GM21529 (cell line): ENCODE measurements at regions not wholly inside any gene's neighbourhood (a gene's known extent, or its start where the extent isn't known, plus 50 kb on each side); places are given as distances from the start of the nearest gene placed in this dataset.
"Not testable (repeated sequence)": the region's sequence is repeated elsewhere in the genome, so short reads cannot be mapped to it uniquely, and the experiment has no call there.

Experiments
- ATAC-seq: cut with Tn5 transposase; IDR thresholded peaks from one replicate; pipeline ENCODE4 v1.9.1; 2021; ENCODE audit not compliant: unreplicated experiment

DNA sequence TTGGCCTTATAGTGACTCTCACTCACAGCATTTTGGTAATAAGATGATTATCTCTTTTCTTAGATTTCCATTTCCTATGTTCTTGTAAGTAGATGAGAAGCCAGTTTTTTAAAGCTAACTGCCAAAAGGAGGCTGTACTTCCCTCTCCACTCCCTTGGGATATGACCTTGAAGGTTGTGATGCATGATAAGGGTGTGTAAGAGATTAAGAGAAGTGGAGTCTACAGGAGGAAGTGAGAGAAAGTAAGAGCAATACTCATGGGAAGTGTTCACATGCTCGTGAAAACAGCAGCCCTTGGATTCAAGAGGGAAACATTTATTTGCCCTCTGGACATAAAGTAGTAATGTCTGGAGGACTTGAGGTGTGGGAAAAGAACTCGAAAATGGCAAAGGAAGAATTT lies 171.5 kb downstream of the EVA1A start:
- ATAC-seq: no peak

DNA sequence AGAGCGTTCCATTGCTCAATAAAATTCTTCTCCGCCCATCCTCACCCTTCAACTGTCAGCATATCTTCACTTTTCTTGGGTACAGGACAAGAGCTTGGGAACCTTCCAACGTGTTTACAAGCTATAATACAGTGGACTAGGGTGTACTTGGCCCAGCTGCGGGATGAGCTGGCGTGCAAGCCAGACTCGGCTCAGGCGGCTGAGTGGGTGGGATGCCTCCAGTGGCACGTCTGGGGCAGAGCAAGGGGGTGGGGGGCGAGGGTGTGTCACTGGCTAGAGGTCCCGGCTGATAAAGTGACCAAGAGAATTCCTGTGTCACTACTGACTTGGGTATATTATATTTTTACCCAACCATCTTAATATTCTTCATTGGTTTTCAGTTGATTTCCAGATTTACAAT lies 179.7 kb downstream of the EVA1A start:
- no peak for ATAC-seq

DNA sequence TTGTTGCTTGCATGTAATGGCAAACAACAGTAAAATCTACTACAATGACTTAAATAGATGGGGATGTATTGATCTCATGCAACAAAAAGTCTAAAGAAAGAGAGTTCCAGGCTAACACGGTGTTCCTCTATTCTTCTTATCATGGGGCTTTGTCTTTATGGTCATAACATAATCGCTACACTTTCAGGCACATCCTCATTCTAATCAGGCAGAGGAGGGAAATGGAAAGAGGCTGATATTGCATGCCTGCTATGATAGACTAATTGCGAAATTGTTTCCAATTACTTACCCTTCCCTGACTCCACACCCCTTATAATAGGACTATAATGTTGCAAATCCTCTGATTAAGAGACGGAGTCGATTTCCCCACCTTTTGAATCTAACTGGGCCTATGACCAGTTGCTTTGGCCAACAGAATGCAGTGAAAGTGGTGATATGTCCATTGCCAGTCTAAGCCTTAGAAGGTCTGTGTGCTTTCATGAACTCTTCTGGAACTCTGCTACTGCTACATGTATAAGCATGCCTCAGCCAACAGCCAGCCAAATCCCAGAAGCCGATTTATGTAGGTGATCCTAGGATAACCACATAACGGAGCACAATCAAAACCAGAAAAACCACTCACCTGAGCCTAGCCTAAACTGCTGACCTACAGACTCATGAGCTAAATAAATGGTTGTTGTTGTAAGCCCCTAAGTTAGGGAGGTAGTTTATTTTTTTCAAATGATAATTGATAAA lies 180.3 kb upstream of the TACR1 start:
- ATAC-seq: no peak

DNA sequence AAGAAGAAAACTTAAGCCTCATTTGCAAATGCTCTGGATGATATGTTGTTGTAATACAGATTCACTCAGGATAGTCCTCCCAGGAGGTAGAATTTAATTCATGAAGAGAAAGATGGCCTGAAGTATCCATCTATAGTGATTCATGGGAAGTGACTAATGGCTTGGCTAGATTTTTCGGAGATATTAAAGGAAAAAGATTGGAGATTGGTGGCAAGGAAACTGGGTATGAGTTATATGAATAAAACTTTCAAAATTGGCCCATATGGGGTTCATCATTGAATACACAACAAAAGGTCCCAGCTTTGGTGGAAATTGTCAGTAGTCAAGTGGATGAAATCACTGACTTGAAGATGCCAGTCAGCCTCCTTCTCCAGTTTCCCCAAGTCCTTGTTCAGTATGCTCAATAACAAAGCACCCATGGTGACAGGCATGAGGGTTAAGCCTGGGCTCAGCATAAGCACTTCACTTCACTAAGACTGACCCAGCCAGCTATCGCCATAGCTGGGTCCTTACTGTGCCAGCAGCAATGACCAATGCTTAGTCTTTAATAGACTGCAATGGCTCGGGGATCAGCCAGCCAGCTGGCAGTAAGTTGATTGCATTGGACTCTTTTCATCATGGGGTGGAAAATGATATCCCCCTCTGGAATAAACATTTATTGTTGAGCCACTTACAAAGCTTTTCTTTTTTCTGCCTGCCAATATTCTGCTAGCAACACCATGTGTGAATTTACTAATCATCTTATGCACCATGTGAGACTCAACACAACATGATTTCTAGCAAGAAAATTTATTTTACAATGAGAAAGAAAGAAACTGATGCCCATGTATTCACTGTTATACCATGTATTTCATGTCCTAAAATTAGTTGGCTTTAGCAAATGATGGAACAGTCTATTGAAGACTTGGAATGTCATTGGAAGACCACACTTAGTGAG lies 176.6 kb upstream of the TACR1 start:
- ATAC-seq: no peak

DNA sequence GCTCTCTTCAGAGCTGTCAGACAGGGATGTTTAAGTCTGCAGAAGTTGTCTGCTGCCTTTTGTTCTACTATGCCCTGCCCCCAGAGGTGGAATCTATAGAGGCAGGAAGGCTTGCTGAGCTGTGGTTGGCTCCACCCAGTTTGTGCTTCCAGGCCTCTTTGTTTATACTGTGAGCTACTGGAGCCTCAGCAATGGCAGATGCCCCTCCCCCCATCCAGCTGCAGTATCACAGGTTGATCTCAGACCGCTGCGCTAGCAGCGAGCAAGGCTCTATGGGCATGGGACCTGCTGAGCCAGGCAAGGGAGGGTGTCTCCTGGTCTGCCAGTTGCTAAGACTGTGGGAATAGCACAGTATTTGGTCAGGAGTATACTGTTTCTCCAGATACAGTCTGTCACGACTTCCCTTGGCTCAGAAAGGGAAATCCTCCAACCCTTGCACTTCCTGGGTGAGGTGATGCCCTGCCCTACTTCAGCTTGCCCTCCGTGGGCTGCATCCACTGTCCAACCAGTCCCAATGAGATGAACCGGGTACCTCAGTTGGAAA lies 175.2 kb upstream of the TACR1 start:
- ATAC-seq: not testable (repeated sequence)

DNA sequence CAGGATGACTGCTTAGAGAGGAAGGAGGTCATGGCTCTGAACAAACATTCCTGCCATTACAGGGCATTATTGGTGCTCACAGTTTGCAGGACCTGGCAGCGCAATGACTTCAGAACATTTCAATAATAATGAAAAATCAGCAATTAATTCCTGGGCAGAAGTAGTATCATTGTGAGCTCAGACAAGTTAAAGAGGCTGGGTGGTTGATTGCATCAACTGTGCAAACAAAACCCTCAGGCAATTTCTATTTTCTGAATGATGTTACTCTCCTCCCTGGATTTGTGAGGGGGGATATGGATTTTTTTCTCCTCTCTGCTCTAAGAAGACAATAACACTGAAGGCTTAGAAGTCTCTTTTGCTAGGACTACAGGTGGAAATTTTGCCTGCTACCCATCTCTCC lies 168.1 kb upstream of the TACR1 start:
- ATAC-seq: no peak

DNA sequence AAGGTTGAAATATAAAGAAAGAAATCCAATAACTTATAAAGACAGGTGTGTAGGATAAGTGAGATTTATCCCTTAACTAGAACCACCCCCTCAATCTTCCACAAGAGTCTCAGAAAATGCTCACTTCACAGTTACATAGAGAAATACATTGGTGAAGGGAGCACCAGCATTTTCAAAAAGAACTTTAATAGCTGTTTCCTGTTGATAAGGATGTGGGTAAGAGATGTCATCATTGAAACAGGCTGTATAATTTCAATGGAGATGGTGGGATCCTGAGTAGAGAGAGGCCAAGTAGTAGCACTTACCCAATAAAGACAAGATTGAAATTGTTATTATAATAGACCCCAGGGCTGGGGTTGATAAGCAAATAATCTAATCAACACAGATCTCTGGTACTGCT lies 162.2 kb upstream of the TACR1 start:
- ATAC-seq: no peak

DNA sequence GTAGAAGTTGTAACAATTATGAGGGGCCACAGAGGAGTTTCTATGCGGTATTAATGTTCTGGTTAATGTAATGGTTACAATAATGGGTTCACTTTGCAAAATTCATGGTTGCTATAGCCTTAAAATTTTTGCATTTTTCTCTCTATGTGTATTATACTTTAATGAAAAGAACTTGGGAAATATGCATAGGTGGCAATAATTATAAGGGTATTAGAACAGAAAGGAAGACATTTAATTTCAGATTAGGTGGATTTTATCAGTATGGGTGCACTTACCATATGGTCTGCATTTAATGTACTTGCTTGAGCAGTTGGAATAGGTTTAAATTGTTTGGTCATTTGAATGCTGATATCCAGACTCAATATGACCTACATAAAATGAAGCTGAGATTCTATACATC lies 161.6 kb upstream of the TACR1 start:
- ATAC-seq: no peak

DNA sequence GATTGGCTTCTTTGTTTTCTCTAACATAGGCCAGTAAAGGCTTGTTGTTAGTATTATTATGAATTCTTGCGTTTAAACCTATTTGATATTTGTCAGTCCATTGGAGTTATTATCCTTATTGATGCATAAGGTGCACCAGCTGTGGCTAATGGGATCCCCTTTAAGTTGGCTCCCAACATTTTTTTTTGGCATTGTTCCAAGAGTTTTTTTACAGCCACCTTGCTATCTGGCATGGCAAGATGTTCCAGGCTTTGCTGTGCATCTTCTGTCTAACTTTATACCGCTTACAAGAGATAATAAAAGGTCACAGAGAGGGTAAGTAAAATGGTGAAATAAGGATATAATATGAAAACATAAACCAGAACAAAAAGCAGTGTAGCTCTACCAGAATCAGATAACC lies 157.5 kb upstream of the TACR1 start:
- ATAC-seq: no peak

DNA sequence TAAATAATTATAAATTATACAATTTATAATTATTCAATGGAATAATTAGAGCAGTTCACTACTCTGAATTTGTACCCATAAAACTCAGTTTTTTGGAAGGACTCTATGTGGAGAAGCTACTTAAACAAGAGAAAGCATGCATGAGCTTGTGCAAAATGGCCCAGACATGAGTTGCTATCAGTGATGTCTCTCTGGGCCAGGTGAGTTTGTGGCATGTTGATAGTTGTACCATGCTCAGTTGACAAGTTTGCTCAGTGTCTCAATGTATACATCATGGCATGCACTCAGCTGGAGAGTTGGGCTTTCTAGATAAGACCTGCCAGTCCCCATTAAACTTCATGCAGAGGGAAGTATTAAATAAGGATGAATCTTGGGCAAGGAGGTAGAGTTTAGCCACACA lies 153.8 kb upstream of the TACR1 start:
- ATAC-seq: no peak

DNA sequence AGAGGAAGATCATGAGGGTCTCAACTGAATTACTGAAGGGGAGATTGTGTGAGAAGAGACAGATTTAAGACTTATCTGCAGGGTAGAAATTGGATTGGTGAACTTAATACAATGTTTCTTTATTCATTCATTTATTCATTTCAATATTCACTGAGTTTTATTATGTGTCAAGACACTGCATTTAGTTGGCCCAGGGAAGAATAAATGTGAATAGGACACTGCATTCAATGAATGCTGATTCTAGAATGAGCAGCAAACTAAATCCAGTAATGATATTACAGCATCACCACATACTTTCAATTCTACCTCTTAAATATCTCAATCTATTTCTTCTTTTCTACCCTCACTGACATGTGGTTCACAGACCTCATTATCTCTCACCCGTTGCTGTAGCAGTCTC lies 149.0 kb upstream of the TACR1 start:
- ATAC-seq: no peak

DNA sequence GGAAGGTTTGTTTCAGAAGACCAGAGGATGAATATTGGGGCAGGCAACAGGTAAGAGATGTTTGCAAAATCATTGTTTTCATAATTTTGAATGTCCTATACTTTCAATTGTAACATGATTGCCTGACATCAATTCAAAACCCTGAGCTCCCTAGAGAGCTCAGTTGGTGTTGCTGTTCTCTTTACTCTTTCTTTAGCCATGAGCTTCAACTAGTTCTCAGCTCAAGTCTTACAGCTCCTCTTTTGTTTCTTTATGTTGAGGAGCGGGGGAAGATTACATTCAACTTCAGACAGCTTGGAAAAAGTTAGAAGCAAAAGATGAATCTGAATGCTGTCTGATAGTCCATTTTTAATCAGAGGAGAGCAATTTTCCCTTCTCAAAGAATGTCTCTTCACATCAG lies 144.8 kb upstream of the TACR1 start:
- no peak for ATAC-seq

DNA sequence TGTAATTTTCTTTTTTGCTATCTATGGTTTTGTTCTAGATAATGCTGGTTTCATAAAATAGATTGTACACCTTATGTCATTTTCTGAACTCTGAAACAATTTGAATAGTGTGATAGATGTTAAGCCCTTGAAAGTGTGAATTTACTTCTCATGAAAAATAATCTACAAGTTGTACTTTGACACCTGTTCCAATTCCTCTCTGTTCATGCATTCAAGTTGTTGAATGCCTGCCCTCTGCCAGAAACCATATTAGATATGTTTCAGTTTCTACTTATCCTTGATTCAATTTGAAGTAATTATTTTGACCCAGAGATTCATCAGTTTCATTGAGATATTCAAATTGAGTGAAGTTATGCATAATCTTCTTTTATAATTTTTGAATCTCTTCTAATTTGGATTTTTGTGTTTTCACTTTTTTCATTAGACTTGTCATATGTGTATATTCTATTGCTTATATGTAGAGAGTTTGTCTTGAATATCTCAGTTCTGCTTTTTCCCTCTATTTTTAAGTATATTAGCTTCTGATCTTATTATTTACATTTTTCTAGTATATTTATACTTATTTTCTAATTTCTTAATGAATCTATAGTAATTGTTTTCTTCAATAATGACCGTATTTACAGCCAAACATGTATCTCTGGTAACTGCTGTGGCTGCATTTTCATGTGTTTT lies 143.3 kb upstream of the TACR1 start:
- peak; percentile 77 for ATAC-seq

DNA sequence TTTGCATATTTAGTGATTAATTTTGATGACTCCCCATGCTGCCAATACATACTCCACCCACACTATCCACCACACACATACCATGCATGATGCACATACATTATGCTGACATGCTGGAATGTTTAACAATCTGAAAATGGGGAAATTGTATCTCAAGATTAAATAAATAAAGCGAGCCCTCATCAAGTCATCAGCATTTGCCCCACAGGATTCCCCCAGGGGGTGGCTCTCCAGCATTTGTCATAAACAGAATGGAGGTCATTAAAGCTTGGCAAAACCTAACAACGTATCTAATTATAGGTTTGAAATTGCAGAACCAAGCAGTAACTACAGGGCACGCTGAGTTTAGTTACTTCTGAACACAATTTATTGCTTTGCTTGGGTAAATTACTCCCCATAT lies 141.2 kb upstream of the TACR1 start:
- no peak for ATAC-seq

DNA sequence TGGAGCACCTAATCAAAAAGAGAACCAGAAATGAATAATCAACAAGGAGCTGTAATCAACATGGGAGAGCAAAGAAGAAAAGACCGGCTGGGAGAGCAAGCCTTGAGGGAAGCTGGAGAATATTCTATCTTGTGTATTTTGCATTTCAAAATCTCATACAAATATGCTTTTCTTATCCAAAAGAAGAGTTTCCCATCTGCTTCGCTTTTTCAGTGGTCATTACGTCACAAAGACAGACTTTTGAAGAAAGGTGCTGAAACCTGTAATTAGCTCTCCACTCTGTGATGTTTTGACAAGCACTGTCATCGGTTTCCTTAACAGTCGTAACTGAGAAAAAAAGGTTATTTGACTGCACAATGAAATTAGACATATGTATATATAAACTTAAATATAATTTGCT lies 139.1 kb upstream of the TACR1 start:
- ATAC-seq: no peak

DNA sequence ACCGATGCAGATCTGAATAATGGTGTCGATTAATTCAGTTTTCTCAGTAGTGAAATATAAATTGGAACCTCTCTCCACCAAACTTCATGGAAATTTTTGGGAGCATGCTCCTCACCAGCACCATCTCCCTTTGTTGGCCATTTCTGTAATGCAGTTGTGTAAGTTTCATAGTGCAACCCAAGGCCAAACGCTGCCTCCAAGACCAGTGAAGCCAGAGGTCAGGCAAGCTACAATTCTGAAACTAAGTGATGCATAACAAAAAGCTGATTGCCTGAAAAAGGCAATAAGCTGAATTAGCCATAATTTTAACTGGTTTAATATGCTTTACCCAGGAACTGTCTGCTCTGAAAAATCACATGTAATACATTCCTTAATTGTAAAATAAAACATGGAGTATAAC lies 138.3 kb upstream of the TACR1 start:
- no peak for ATAC-seq

DNA sequence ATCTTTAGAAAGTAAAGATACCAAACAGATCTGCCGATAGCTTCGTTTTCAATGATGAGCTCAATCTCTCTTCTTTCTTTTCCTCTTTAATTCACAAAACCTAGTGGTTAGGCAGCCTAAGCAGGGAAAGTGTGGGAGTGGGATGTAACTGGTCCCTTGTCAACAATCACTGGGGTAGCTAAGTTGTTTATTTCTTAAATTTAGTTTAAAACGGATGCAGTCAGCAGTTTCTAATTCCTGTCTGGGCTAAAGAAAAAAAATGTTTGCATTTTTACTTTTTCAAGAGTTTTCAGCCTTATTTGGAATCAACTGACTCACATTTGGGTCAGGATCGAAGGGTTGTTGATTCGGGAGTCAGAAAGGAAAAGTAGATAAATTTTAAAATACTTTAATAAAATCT lies 137.7 kb upstream of the TACR1 start:
- no peak for ATAC-seq

DNA sequence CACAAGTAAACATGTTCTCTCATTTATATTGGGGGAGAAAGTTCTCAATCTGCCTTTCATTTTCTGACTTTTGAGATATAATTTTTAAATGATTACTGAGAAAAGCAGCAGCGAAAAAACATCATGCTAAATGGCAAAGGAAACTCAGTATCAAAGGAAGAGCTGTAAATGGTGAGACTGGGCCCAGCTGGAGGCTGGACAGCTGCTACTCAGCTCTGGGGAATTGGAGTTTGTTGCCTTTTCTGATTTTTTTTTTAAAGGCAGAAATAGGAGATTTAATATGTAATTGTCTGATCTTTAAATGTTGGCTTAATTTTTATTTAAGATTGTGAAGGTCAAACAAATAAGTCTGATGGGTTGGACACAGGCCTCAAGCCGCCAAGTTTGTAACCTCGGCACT lies 137.1 kb upstream of the TACR1 start:
- ATAC-seq: no peak

DNA sequence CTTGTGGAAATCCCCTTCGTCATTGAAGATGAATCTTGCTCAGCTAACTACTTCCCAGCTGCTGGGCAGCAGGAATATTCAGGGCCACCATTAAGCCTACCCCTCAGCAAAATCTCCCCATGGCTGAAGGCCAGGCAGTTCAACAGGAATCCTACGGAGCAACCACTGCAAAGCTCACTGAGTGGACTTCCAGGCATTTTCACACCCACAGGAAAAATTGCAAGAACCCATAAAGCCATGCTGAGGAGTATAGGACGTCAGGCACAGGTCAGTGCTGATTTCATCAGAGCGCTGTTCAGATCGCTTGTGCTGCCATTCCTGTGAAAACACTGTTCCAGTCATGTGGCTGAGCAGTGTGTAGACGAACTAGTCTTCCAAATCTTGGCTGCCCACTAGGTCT lies 134.8 kb upstream of the TACR1 start:
- no peak for ATAC-seq

DNA sequence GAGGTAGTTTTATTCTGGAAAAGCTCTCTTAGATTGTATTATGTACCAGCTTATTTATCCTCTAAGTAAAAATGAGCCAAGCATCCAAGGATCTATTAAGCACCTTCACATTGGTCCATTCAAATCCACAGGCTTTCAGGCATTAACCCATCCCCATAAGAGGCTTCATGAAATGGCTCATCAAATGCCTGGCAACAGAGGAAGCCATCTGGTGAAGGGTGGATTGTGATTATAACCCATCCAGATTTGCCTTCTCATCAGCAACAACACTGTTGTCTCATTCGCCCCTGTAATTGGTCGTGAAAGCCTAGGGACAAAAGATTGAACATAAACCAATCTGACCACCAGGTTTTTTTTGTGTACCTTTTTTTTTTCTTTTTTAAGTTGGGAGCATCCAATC lies 134.3 kb upstream of the TACR1 start:
- no peak for ATAC-seq

DNA sequence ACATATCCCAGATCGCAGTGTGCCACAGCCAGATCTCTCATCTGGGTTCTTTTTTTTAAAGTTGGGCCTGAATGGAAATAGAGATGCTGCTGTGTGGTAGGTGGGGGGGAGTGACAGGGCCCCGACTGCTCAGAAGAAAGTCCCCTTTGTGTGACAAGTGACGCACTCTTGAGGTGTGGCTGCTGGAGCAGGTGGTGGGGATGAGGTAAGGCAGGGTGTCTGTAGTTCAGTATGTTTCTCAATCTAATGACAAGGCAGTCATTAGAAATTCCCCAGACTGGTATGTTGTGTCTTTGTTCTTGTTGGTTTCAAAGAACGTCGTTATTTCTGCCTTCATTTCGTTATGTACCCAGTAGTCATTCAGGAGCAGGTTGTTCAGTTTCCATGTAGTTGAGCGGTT lies 128.8 kb upstream of the TACR1 start:
- no peak for ATAC-seq

DNA sequence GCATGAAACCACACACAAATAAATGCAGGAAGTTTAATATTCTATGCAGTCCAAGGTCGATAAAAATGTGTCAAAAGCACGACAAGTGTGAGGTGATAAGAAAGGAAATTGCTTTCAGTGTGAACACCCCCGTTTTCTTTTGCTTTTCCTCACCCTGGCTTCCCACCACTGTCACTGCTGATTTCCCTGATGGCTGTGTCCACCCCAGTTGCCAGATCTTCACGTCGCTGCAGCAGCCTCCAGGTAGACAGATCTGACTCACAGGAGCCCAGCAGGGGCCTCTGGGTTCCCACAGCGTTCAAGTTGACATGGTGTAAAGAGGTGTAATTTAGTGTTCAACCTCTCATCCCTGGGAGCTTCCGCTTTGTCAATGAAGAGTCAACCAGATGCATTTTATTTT lies 128.0 kb upstream of the TACR1 start:
- ATAC-seq: no peak
